Epithelial cell of esophagus (primary cell): ENCODE measurements at regions not wholly inside any gene's neighbourhood (a gene's known extent, or its start where the extent isn't known, plus 50 kb on each side); places are given as distances from the start of the nearest gene placed in this dataset.
"Not testable (repeated sequence)": the region's sequence is repeated elsewhere in the genome, so short reads cannot be mapped to it uniquely, and the experiment has no call there.

Experiments used
- DNase-seq: peaks from one replicate; pipeline ENCODE4 v3.0.0; 2010; ENCODE audit warnings: low read depth
- H3K4me3 ChIP-seq: 2 replicates; pipeline ENCODE4 v1.5.1; 2011; ENCODE audit warnings: mild to moderate bottlenecking, low read length, control low read depth
- CTCF ChIP-seq: IDR thresholded peaks from 2 replicates; pipeline ENCODE4 v1.5.1; 2011; ENCODE audit warnings: low read depth, mild to moderate bottlenecking, low read length, control low read depth, inconsistent platforms; ENCODE audit not compliant: insufficient read depth; ENCODE audit errors: missing control alignments

GRCh38 chr21:31420988-31421387 lies 76.9 kb upstream of the TIAM1 start:
- DNase-seq, result no peak
- H3K4me3 ChIP-seq, result no peak overlapping the region
- no peak for TF ChIP-seq CTCF

GRCh38 chr21:31420354-31420753 lies 76.3 kb upstream of the TIAM1 start:
- H3K4me3 ChIP-seq, result no peak overlapping the region
- no peak for DNase-seq
- no peak for TF ChIP-seq CTCF

GRCh38 chr21:31418377-31419001 lies 74.4 kb upstream of the TIAM1 start:
- no peak overlapping the region for H3K4me3 ChIP-seq
- no peak for DNase-seq
- TF ChIP-seq CTCF, result no peak

GRCh38 chr21:31417214-31417613 lies 73.2 kb upstream of the TIAM1 start:
- not testable (repeated sequence) for DNase-seq, H3K4me3 ChIP-seq

GRCh38 chr21:31416465-31416864 lies 72.4 kb upstream of the TIAM1 start:
- no peak overlapping the region for H3K4me3 ChIP-seq
- TF ChIP-seq CTCF, result no peak
- DNase-seq, result peak; percentile 53

GRCh38 chr21:31414263-31415000 lies 70.4 kb upstream of the TIAM1 start:
- no peak for DNase-seq
- no peak overlapping the region for H3K4me3 ChIP-seq
- TF ChIP-seq CTCF, result no peak

- DNase-seq, result no peak
- no peak overlapping the region for H3K4me3 ChIP-seq
- TF ChIP-seq CTCF, result no peak
These were observed 69.6 kb upstream of the TIAM1 start for GRCh38 chr21:31413698-31414097.
